ENCODE measurements at regions not wholly inside any gene's neighbourhood (a gene's known extent, or its start where the extent isn't known, plus 50 kb on each side); places are given as distances from the start of the nearest gene placed in this dataset.

DNA sequence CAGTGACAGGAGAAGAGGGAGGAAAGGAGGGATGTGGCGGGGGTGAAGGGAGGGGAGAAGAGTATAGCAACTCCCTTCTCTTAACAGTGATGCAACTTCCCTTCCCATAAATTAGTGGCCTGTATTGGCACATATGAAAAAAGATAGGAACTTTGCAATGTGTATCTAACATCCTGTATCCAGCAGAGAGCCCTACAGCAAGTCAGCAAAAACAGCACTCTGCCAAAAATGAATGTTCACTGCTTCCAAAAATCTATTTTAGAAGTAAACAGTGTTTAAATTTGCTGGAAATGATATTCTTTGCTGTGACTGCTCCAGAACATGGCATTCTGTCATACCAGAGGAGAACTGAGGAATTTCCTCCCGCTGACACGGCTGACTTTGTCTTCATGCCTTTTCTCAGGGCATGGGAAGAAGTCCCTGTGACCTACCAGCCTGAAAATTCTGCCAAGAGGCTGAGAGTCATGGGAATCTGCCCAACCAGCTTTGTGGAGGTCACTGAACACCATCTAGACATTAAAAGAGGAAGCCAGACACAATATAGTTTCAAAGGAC is 343.4 kb upstream of the RASGEF1B start:
- intact Hi-C loops (cut with DNase I; ENCODE audit: low total_unique reads), result no loop called here
- H3K9me3 ChIP-seq, result no peaks in the 10 kb centered on the region
- H3K4me1 ChIP-seq, result peaks cover 0 to 8% (median 2%) of the 10 kb centered on the region in 4 donors
- TF ChIP-seq EP300 (IDR thresholded peaks at IDR 0.05) (no peak), POLR2AphosphoS5 (IDR thresholded peaks at IDR 0.05) (no peak), POLR2A (IDR thresholded peaks at IDR 0.05) (no peak)
- TF ChIP-seq, protein P1, sequence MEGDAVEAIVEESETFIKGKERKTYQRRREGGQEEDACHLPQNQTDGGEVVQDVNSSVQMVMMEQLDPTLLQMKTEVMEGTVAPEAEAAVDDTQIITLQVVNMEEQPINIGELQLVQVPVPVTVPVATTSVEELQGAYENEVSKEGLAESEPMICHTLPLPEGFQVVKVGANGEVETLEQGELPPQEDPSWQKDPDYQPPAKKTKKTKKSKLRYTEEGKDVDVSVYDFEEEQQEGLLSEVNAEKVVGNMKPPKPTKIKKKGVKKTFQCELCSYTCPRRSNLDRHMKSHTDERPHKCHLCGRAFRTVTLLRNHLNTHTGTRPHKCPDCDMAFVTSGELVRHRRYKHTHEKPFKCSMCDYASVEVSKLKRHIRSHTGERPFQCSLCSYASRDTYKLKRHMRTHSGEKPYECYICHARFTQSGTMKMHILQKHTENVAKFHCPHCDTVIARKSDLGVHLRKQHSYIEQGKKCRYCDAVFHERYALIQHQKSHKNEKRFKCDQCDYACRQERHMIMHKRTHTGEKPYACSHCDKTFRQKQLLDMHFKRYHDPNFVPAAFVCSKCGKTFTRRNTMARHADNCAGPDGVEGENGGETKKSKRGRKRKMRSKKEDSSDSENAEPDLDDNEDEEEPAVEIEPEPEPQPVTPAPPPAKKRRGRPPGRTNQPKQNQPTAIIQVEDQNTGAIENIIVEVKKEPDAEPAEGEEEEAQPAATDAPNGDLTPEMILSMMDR (IDR thresholded peaks at IDR 0.05), result no peak
- no peaks in the 10 kb centered on the region for H3K36me3 ChIP-seq
- H3K27me3 ChIP-seq, result no peaks in the 10 kb centered on the region
- H3K27ac ChIP-seq, result peak overlapping the region in 2 of 5 donors; percentile 9 to 24
- WGBS, 5 donors, result 50 to 82% (median 64%) methylated on average over 3 of the region's 3 CpGs
- H3K4me3 ChIP-seq, result no peak overlapping the region
- peak in 1 of 2 donors; percentile 54 for DNase-seq

DNA sequence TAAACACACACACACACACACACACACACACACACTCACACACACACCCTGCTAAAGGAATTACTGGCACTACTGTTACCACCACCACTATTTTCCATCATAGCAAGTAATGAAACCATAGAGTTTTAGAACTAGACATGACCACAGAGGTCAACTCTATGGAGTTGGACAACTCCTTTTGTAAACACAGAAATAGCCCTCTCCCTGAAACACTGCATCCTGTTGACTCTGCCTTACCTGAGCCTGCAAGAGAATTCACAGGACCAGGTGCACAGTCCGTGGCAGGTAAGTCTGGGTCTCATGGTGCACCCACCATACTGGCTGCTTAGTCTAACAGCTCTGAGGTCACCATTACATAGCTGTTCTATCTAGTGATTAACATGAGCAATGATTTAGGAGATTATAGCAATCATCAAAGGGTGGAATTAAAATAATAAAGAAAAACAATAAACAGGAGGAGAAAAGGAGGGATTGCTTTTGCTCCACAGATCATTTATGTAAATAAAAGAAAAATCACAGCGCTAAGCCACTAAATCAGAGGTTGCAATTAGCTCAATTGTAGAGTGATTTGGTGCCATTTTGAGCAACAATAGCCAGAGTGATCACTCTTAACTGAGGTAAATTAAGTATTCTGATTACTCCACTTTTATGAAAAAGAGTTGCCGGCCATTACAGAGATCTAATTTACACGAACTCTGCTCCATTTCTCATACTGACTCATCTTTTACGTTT is 340.0 kb upstream of the RASGEF1B start:
- H3K4me1 ChIP-seq, result peaks cover 0 to 8% (median 2%) of the 10 kb centered on the region in 4 donors
- 61 to 84% (median 82%) methylated on average over 5 of the region's 5 CpGs for WGBS, 5 donors
- no peak for TF ChIP-seq EP300 (IDR thresholded peaks at IDR 0.05)
- no peak for TF ChIP-seq POLR2AphosphoS5 (IDR thresholded peaks at IDR 0.05)
- no peak for TF ChIP-seq POLR2A (IDR thresholded peaks at IDR 0.05)
- TF ChIP-seq, protein P1 (IDR thresholded peaks at IDR 0.05), result no peak
- H3K4me3 ChIP-seq, result no peak overlapping the region
- H3K27ac ChIP-seq, result no peak overlapping the region
- intact Hi-C loops (cut with DNase I; ENCODE audit: low total_unique reads), result no loop called here
- no peak for DNase-seq
- no peaks in the 10 kb centered on the region for H3K27me3 ChIP-seq
- H3K9me3 ChIP-seq, result no peaks in the 10 kb centered on the region
- no peaks in the 10 kb centered on the region for H3K36me3 ChIP-seq

DNA sequence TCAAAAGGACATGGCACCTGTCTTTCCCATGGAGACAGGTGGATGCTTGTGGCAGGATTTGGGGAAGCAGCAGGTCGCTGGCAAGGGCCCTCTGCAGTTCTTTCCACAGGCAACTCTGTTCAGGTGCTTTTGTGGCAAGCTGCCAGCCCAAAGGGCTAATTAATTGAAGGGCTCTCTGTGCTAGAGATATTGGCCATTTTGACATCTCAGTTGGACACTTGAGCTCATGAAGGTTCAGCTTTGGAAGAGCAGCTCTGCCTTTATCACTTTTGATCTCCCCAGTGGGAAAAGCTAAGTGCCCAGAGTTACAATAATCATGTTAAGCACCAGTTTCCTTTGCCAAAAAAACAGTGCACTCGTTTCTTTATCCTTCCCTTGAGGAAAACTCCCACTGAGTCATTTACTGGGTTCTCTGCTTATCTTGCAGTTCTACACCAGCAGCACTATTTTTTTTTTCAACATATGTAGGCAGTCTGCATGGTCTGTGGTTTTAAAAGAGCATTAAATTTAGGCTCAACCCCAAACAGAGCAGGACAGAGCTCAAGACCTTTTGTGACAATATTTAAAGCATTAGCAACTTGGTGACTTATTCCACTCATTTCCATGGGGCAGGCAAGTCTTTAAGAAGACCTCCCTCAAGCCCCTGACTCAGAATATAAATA is 336.4 kb upstream of the RASGEF1B start:
- Histone ChIP-seq H3K27ac (no peak overlapping the region), H3K36me3 (no peaks in the 10 kb centered on the region), H3K4me1 (no peaks in the 10 kb centered on the region), H3K4me3 (no peak overlapping the region), H3K9me3 (no peaks in the 10 kb centered on the region), H3K27me3 (no peaks in the 10 kb centered on the region)
- peak in 1 of 2 donors; percentile 55 for DNase-seq
- WGBS, 5 donors, result 20 to 42% (median 33%) methylated on average over 2 of the region's 2 CpGs
- TF ChIP-seq POLR2AphosphoS5 (IDR thresholded peaks at IDR 0.05) (no peak), EP300 (IDR thresholded peaks at IDR 0.05) (no peak), POLR2A (IDR thresholded peaks at IDR 0.05) (no peak)
- TF ChIP-seq, protein P1 (IDR thresholded peaks at IDR 0.05), result no peak
- intact Hi-C loops (cut with DNase I; ENCODE audit: low total_unique reads), result no loop called here

DNA sequence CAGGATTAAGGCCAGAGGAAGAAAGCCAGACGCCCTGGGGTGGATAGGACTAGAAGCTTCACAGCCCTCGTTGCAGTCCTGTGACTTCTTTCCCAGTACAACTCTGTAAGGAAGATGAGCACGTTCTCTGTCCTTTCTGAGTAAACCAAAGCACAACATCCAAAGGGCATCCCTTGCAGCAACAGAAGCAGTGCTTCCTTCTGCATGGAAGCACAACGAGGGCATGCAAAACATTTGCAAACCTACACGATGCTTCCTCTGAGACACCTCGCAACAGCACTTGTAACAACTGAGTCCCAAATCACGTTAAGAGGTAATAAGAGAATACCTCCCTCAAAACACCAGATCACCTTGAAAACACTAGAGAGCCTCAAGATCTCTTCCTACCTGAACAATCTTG is 335.7 kb upstream of the RASGEF1B start:
- intact Hi-C loops (cut with DNase I; ENCODE audit: low total_unique reads), result no loop called here
- no peak for DNase-seq
- WGBS, 5 donors, result 74 to 93% (median 77%) methylated on average over 7 of the region's 7 CpGs
- Histone ChIP-seq H3K4me3 (no peak overlapping the region), H3K9me3 (no peaks in the 10 kb centered on the region), H3K4me1 (no peaks in the 10 kb centered on the region), H3K27ac (no peak overlapping the region), H3K36me3 (no peaks in the 10 kb centered on the region), H3K27me3 (no peaks in the 10 kb centered on the region)
- TF ChIP-seq POLR2A (IDR thresholded peaks at IDR 0.05) (no peak), POLR2AphosphoS5 (IDR thresholded peaks at IDR 0.05) (no peak), EP300 (IDR thresholded peaks at IDR 0.05) (no peak)
- TF ChIP-seq, protein P1 (IDR thresholded peaks at IDR 0.05), result no peak
